H9 (cell line): ENCODE measurements at regions not wholly inside any gene's neighbourhood (a gene's known extent, or its start where the extent isn't known, plus 50 kb on each side); places are given as distances from the start of the nearest gene placed in this dataset.

Source experiments
- DNase-seq: peaks from one replicate; pipeline ENCODE4 v3.0.0-alpha.2; 2017
- H2AFZ ChIP-seq: one replicate; pipeline ENCODE4 v1.6.1; 2013; ENCODE audit warnings: mild to moderate bottlenecking, low read length, control low read depth, moderate library complexity
- H2AK5ac ChIP-seq: 2 replicates; pipeline ENCODE4 v1.6.1; 2013; ENCODE audit warnings: low read length, control low read depth, mixed read lengths; ENCODE audit not compliant: insufficient read length
- H2BK120ac ChIP-seq: one replicate; pipeline ENCODE4 v1.6.1; 2013; ENCODE audit warnings: low read depth, mild to moderate bottlenecking, low read length, control low read depth, inconsistent platforms; ENCODE audit not compliant: poor library complexity, severe bottlenecking
- H2BK12ac ChIP-seq: 2 replicates; pipeline ENCODE4 v1.6.1; 2013; ENCODE audit warnings: low read length, control low read depth, mixed read lengths, low read depth; ENCODE audit not compliant: insufficient read length
- H2BK15ac ChIP-seq: 2 replicates; pipeline ENCODE4 v1.6.1; 2013; ENCODE audit warnings: low read depth, low read length, control low read depth
- H2BK20ac ChIP-seq: one replicate; pipeline ENCODE4 v1.6.1; 2013; ENCODE audit warnings: low read depth, mild to moderate bottlenecking, low read length, control low read depth, inconsistent platforms; ENCODE audit not compliant: poor library complexity, severe bottlenecking
- H2BK5ac ChIP-seq: 2 replicates; pipeline ENCODE4 v1.6.1; 2013; ENCODE audit warnings: low read length, control low read depth, mixed read lengths; ENCODE audit not compliant: insufficient read length
- H3K14ac ChIP-seq: 2 replicates; pipeline ENCODE4 v1.6.1; 2013; ENCODE audit warnings: low read length, control low read depth; ENCODE audit not compliant: insufficient read depth
- H3K18ac ChIP-seq: 2 replicates; pipeline ENCODE4 v1.6.1; 2013; ENCODE audit warnings: low read depth, mild to moderate bottlenecking, mixed read lengths, low read length, control low read depth; ENCODE audit not compliant: insufficient read length
- H3K23ac ChIP-seq: 2 replicates; pipeline ENCODE4 v1.6.1; 2013; ENCODE audit warnings: low read length, control low read depth, mixed read lengths, low read depth; ENCODE audit not compliant: insufficient read length
- H3K23me2 ChIP-seq: 2 replicates; pipeline ENCODE4 v1.6.1; 2013; ENCODE audit warnings: low read depth, mild to moderate bottlenecking, mixed read lengths, low read length, control low read depth; ENCODE audit not compliant: insufficient read length, poor library complexity, severe bottlenecking
- H3K27ac ChIP-seq: 2 replicates; pipeline ENCODE4 v1.5.1; 2013; ENCODE audit warnings: low read length, control low read depth, mixed read lengths, low read depth; ENCODE audit not compliant: insufficient read length
- H3K27me3 ChIP-seq: 2 replicates; pipeline ENCODE4 v1.6.1; 2013; ENCODE audit warnings: low read length, control low read depth, inconsistent platforms; ENCODE audit not compliant: insufficient read depth
- H3K4ac ChIP-seq: 2 replicates; pipeline ENCODE4 v1.6.1; 2013; ENCODE audit warnings: low read depth, mild to moderate bottlenecking, control low read depth, inconsistent platforms, low read length, moderate library complexity
- H3K4me1 ChIP-seq: 2 replicates; pipeline ENCODE4 v1.6.1; 2013; ENCODE audit warnings: low read length, control low read depth, inconsistent platforms; ENCODE audit not compliant: insufficient read depth
- H3K4me2 ChIP-seq: 2 replicates; pipeline ENCODE4 v1.6.1; 2013; ENCODE audit warnings: low read length, control low read depth, mixed read lengths; ENCODE audit not compliant: insufficient read length, insufficient read depth
- H3K56ac ChIP-seq: 2 replicates; pipeline ENCODE4 v1.6.1; 2013; ENCODE audit warnings: low read depth, mild to moderate bottlenecking, mixed read lengths, low read length, control low read depth; ENCODE audit not compliant: insufficient read length
- H3K79me1 ChIP-seq: 2 replicates; pipeline ENCODE4 v1.6.1; 2013; ENCODE audit warnings: low read depth, mild to moderate bottlenecking, moderate library complexity, low read length, control low read depth, inconsistent platforms; ENCODE audit not compliant: insufficient read depth, poor library complexity, severe bottlenecking
- H3K79me2 ChIP-seq: 2 replicates; pipeline ENCODE4 v1.6.1; 2013; ENCODE audit warnings: low read length, control low read depth, inconsistent platforms; ENCODE audit not compliant: insufficient read depth
- H3K9ac ChIP-seq: 2 replicates; pipeline ENCODE4 v1.6.1; 2013; ENCODE audit warnings: low read length, control low read depth, mixed read lengths; ENCODE audit not compliant: insufficient read length; ENCODE audit errors: extremely low read depth
- H3K9me3 ChIP-seq: one replicate; pipeline ENCODE4 v1.6.1; 2013; ENCODE audit warnings: low read depth, low read length, inconsistent platforms; ENCODE audit not compliant: control insufficient read depth
- H3T11ph ChIP-seq: one replicate; pipeline ENCODE4 v1.6.1; 2013; ENCODE audit warnings: mild to moderate bottlenecking, low read length, control low read depth, inconsistent platforms
- H4K20me1 ChIP-seq: one replicate; pipeline ENCODE4 v1.6.1; 2013; ENCODE audit not compliant: control insufficient read depth, insufficient read length, insufficient read depth
- H4K5ac ChIP-seq: 2 replicates; pipeline ENCODE4 v1.6.1; 2013; ENCODE audit warnings: low read depth, mild to moderate bottlenecking, mixed read lengths, low read length, control low read depth; ENCODE audit not compliant: insufficient read length
- H4K8ac ChIP-seq: replicated peaks from 2 replicates; pipeline ENCODE4 v1.6.1; 2013; ENCODE audit warnings: low read length, control low read depth, mixed read lengths, low read depth; ENCODE audit not compliant: insufficient read length
- H4K91ac ChIP-seq: 2 replicates; pipeline ENCODE4 v1.6.1; 2013; ENCODE audit warnings: low read depth, mild to moderate bottlenecking, moderate library complexity, mixed read lengths, low read length, control low read depth; ENCODE audit not compliant: insufficient read length
- H3K27ac Mint-ChIP-seq, 3 experiments: 2 replicates in 2 of 3; 3 replicates in 1 of 3; pipeline ENCODE4 v1.8.0; 2020 to 2021; ENCODE audit warnings: mixed read lengths in 3 of 3, mild to moderate bottlenecking in 1 of 3, moderate library complexity in 1 of 3
- H3K27me3 Mint-ChIP-seq: 2 replicates; pipeline ENCODE4 v1.8.0; 2021; ENCODE audit warnings: low read depth, mild to moderate bottlenecking, moderate library complexity, mixed read lengths
- H3K36me3 Mint-ChIP-seq, 3 experiments: 2 replicates in 2 of 3; 3 replicates in 1 of 3; pipeline ENCODE4 v1.8.0; 2020 to 2021; ENCODE audit warnings: low read depth in 3 of 3, mixed read lengths in 3 of 3; ENCODE audit not compliant: insufficient read depth in 1 of 3
- H3K4me1 Mint-ChIP-seq, 2 experiments: 2 replicates each; pipeline ENCODE4 v1.8.0; 2020; ENCODE audit warnings: mixed read lengths in 2 of 2
- H3K4me3 Mint-ChIP-seq, 2 experiments: 2 replicates in 1 of 2; 3 replicates in 1 of 2; pipeline ENCODE4 v1.8.0; 2020 to 2021; ENCODE audit warnings: mild to moderate bottlenecking in 2 of 2, mixed read lengths in 2 of 2, moderate library complexity in 1 of 2
- H3K9me3 Mint-ChIP-seq, 2 experiments: 2 replicates in 1 of 2; 3 replicates in 1 of 2; pipeline ENCODE4 v1.8.0; 2020; ENCODE audit warnings: mild to moderate bottlenecking in 2 of 2, mixed read lengths in 2 of 2, moderate library complexity in 1 of 2
- CTCF ChIP-seq: fragments of 200-600 bp; sonication (generic); conservative IDR thresholded peaks from 3 replicates; pipeline ENCODE4 v1.8.0; 2021; ENCODE audit warnings: antibody characterized with exemption, mild to moderate bottlenecking

GRCh38 chr1:187977298-187977697 lies 1148.5 kb downstream of the PLA2G4A start:
- H3K79me1 ChIP-seq, result no peaks in the 10 kb centered on the region
- H3K9ac ChIP-seq, result no peak overlapping the region
- H3T11ph ChIP-seq, result no peak overlapping the region
- H3K14ac ChIP-seq, result no peak overlapping the region
- no peak overlapping the region for H2AK5ac ChIP-seq
- Mint-ChIP-seq H3K4me3 (no peak overlapping the region), H3K27me3 (no peaks in the 10 kb centered on the region), H3K9me3 (peaks cover 2 to 4% of the 10 kb centered on the region in 2 experiments; a peak in 3 of 5 replicates), H3K36me3 (no peaks in the 10 kb centered on the region; a peak in 2 of 7 replicates), H3K27ac (no peak overlapping the region), H3K4me1 (no peaks in the 10 kb centered on the region)
- no peaks in the 10 kb centered on the region for H3K79me2 ChIP-seq
- H3K18ac ChIP-seq, result no peak overlapping the region
- no peak for DNase-seq
- H3K23me2 ChIP-seq, result no peaks in the 10 kb centered on the region
- H3K9me3 ChIP-seq, result no peaks in the 10 kb centered on the region
- no peak overlapping the region for H2BK5ac ChIP-seq
- H3K56ac ChIP-seq, result no peak overlapping the region
- H4K20me1 ChIP-seq, result no peaks in the 10 kb centered on the region
- no peak overlapping the region for H3K27ac ChIP-seq
- H2BK20ac ChIP-seq, result no peak overlapping the region
- no peaks in the 10 kb centered on the region for H3K4me1 ChIP-seq
- no peak overlapping the region for H2BK120ac ChIP-seq
- no peak for TF ChIP-seq CTCF
- H2BK12ac ChIP-seq, result no peak overlapping the region
- no peak overlapping the region for H2AFZ ChIP-seq
- no peak overlapping the region for H3K4me2 ChIP-seq
- H4K8ac ChIP-seq, result no peak overlapping the region
- H2BK15ac ChIP-seq, result no peak overlapping the region
- H3K4ac ChIP-seq, result no peak overlapping the region
- no peak overlapping the region for H3K23ac ChIP-seq
- H4K5ac ChIP-seq, result no peak overlapping the region
- H4K91ac ChIP-seq, result no peak overlapping the region
- no peaks in the 10 kb centered on the region for H3K27me3 ChIP-seq
